CD4-positive, CD25-positive, alpha-beta regulatory T cell (primary cell): ENCODE measurements at regions not wholly inside any gene's neighbourhood (a gene's known extent, or its start where the extent isn't known, plus 50 kb on each side); places are given as distances from the start of the nearest gene placed in this dataset.

Experiments
- ATAC-seq, 2 donors: fragments of 150-1000 bp; cut with Tn5 transposase; one replicate each; pipeline ENCODE4 v1.10.0; 2021; ENCODE audit warnings: low read depth in 2 of 2, moderate number of reproducible peaks in 2 of 2, moderate library complexity in 1 of 2
- DNase-seq, 3 donors: peaks; one replicate each; pipeline versions ENCODE4 v3.0.0 to v3.0.0-alpha.2; 2012 to 2022; ENCODE audit warnings: mixed read lengths in 1 of 3
- H3K27ac ChIP-seq: one replicate; pipeline ENCODE4 v1.7.0; 2013; ENCODE audit warnings: mild to moderate bottlenecking, low read length; ENCODE audit not compliant: insufficient read depth, poor library complexity, severe bottlenecking
- H3K27me3 ChIP-seq: one replicate; pipeline ENCODE4 v1.7.0; 2013; ENCODE audit warnings: low read length; ENCODE audit not compliant: control insufficient read depth, insufficient read depth
- H3K36me3 ChIP-seq: one replicate; pipeline ENCODE4 v1.7.0; 2013; ENCODE audit warnings: mild to moderate bottlenecking, low read length, moderate library complexity; ENCODE audit not compliant: control insufficient read depth, insufficient read depth
- H3K4me1 ChIP-seq: 2 replicates; pipeline ENCODE4 v1.7.0; 2013; ENCODE audit warnings: mild to moderate bottlenecking, low read length; ENCODE audit not compliant: insufficient read depth, control insufficient read depth, poor library complexity, severe bottlenecking
- H3K4me3 ChIP-seq: one replicate; pipeline ENCODE4 v1.7.0; 2013; ENCODE audit warnings: low read depth, mild to moderate bottlenecking, low read length, moderate library complexity
- H3K9me3 ChIP-seq, 2 experiments: 1 replicate in 1 of 2; 2 replicates in 1 of 2; pipeline ENCODE4 v1.7.0; 2013; ENCODE audit warnings: low read length in 2 of 2, mild to moderate bottlenecking in 1 of 2, moderate library complexity in 1 of 2; ENCODE audit not compliant: control insufficient read depth in 2 of 2
- H3K27ac Mint-ChIP-seq, 3 donors: one replicate each; pipeline ENCODE4 v1.8.0; 2020 to 2022; ENCODE audit warnings: mild to moderate bottlenecking in 3 of 3, mixed read lengths in 3 of 3, moderate library complexity in 2 of 3
- H3K27me3 Mint-ChIP-seq: one replicate; pipeline ENCODE4 v1.8.0; 2022; ENCODE audit warnings: mild to moderate bottlenecking, mixed read lengths
- H3K36me3 Mint-ChIP-seq: one replicate; pipeline ENCODE4 v1.8.0; 2020; ENCODE audit warnings: mixed read lengths
- H3K4me1 Mint-ChIP-seq, 4 donors: one replicate each; pipeline ENCODE4 v1.8.0; 2020 to 2022; ENCODE audit warnings: mixed read lengths in 4 of 4, mild to moderate bottlenecking in 1 of 4
- H3K4me3 Mint-ChIP-seq, 4 donors: one replicate each; pipeline ENCODE4 v1.8.0; 2020 to 2022; ENCODE audit warnings: mild to moderate bottlenecking in 4 of 4, mixed read lengths in 4 of 4, moderate library complexity in 3 of 4
- H3K9me3 Mint-ChIP-seq, 7 donors: one replicate each; pipeline ENCODE4 v1.8.0; 2020 to 2022; ENCODE audit warnings: mixed read lengths in 7 of 7, mild to moderate bottlenecking in 3 of 7, moderate library complexity in 2 of 7

GRCh38 chr9:99309141-99309939 is 87.3 kb downstream of the SEC61B start:
- H3K36me3 ChIP-seq = no peaks in the 10 kb centered on the region
- H3K9me3 Mint-ChIP-seq = no peaks in the 10 kb centered on the region
- no peak for DNase-seq
- ATAC-seq = no peak
- H3K27ac ChIP-seq = no peak overlapping the region
- no peaks in the 10 kb centered on the region for H3K9me3 ChIP-seq
- no peaks in the 10 kb centered on the region for H3K4me1 ChIP-seq
- no peaks in the 10 kb centered on the region for H3K4me1 Mint-ChIP-seq
- H3K27me3 Mint-ChIP-seq = peaks cover 37% of the 10 kb centered on the region
- no peak overlapping the region for H3K4me3 Mint-ChIP-seq
- peaks cover 6% of the 10 kb centered on the region for H3K27me3 ChIP-seq
- no peak overlapping the region for H3K27ac Mint-ChIP-seq
- no peaks in the 10 kb centered on the region for H3K36me3 Mint-ChIP-seq
- H3K4me3 ChIP-seq = no peak overlapping the region

GRCh38 chr9:99312736-99313135 is 90.7 kb downstream of the SEC61B start:
- no peaks in the 10 kb centered on the region for H3K4me1 ChIP-seq
- no peaks in the 10 kb centered on the region for H3K36me3 ChIP-seq
- Mint-ChIP-seq H3K9me3 (peaks cover 0 to 1% (median 0%) of the 10 kb centered on the region in 7 donors), H3K4me3 (no peak overlapping the region), H3K27me3 (peaks cover 26% of the 10 kb centered on the region), H3K4me1 (no peaks in the 10 kb centered on the region), H3K36me3 (no peaks in the 10 kb centered on the region), H3K27ac (no peak overlapping the region)
- H3K9me3 ChIP-seq = no peaks in the 10 kb centered on the region
- no peak for DNase-seq
- no peak for ATAC-seq
- H3K4me3 ChIP-seq = no peak overlapping the region
- H3K27ac ChIP-seq = no peak overlapping the region
- H3K27me3 ChIP-seq = peaks cover 6% of the 10 kb centered on the region

- peaks cover 9% of the 10 kb centered on the region for H3K27me3 ChIP-seq
Measured at GRCh38 chr9:99319048-99319447, 97.0 kb downstream of the SEC61B start.

GRCh38 chr9:99322299-99322698 is 100.2 kb downstream of the SEC61B start:
- no peak for DNase-seq
- Mint-ChIP-seq H3K4me1 (no peaks in the 10 kb centered on the region), H3K27ac (no peak overlapping the region), H3K27me3 (peaks cover 31% of the 10 kb centered on the region), H3K9me3 (peaks cover 0 to 4% (median 0%) of the 10 kb centered on the region in 7 donors), H3K36me3 (no peaks in the 10 kb centered on the region), H3K4me3 (no peak overlapping the region)
- H3K36me3 ChIP-seq = no peaks in the 10 kb centered on the region
- H3K27me3 ChIP-seq = peaks cover 11% of the 10 kb centered on the region
- H3K9me3 ChIP-seq = no peaks in the 10 kb centered on the region
- no peak overlapping the region for H3K4me3 ChIP-seq
- no peaks in the 10 kb centered on the region for H3K4me1 ChIP-seq
- ATAC-seq = no peak
- no peak overlapping the region for H3K27ac ChIP-seq

More at GRCh38 chr9:99319048-99319447, 97.0 kb downstream of the SEC61B start:
- no peaks in the 10 kb centered on the region for H3K4me1 ChIP-seq
- DNase-seq = no peak
- no peak overlapping the region for H3K4me3 ChIP-seq
- Mint-ChIP-seq H3K9me3 (peaks cover 0 to 1% (median 0%) of the 10 kb centered on the region in 7 donors), H3K36me3 (no peaks in the 10 kb centered on the region), H3K27me3 (peaks cover 31% of the 10 kb centered on the region), H3K4me3 (no peak overlapping the region), H3K4me1 (no peaks in the 10 kb centered on the region), H3K27ac (no peak overlapping the region)
- no peaks in the 10 kb centered on the region for H3K9me3 ChIP-seq
- no peaks in the 10 kb centered on the region for H3K36me3 ChIP-seq
- no peak for ATAC-seq
- no peak overlapping the region for H3K27ac ChIP-seq

- ATAC-seq (no peak), DNase-seq (no peak)
- Mint-ChIP-seq H3K4me1 (no peaks in the 10 kb centered on the region), H3K9me3 (peaks cover 0 to 4% (median 0%) of the 10 kb centered on the region in 7 donors), H3K27me3 (peaks cover 22% of the 10 kb centered on the region), H3K27ac (no peak overlapping the region), H3K4me3 (no peak overlapping the region), H3K36me3 (no peaks in the 10 kb centered on the region)
- H3K9me3 ChIP-seq = no peaks in the 10 kb centered on the region
- H3K4me1 ChIP-seq = no peaks in the 10 kb centered on the region
- peaks cover 13% of the 10 kb centered on the region for H3K27me3 ChIP-seq
- H3K4me3 ChIP-seq = no peak overlapping the region
- no peaks in the 10 kb centered on the region for H3K36me3 ChIP-seq
- no peak overlapping the region for H3K27ac ChIP-seq
Measured at GRCh38 chr9:99326112-99326916, 104.2 kb downstream of the SEC61B start.

GRCh38 chr9:99326917-99327189 is 104.8 kb downstream of the SEC61B start:
- no peaks in the 10 kb centered on the region for H3K4me1 ChIP-seq
- Mint-ChIP-seq H3K4me1 (no peaks in the 10 kb centered on the region), H3K36me3 (no peaks in the 10 kb centered on the region), H3K4me3 (no peak overlapping the region), H3K27me3 (peaks cover 22% of the 10 kb centered on the region), H3K9me3 (peaks cover 0 to 4% (median 0%) of the 10 kb centered on the region in 7 donors), H3K27ac (no peak overlapping the region)
- H3K27ac ChIP-seq = no peak overlapping the region
- DNase-seq = no peak
- H3K36me3 ChIP-seq = no peaks in the 10 kb centered on the region
- no peak overlapping the region for H3K4me3 ChIP-seq
- peaks cover 11% of the 10 kb centered on the region for H3K27me3 ChIP-seq
- ATAC-seq = no peak
- no peaks in the 10 kb centered on the region for H3K9me3 ChIP-seq

GRCh38 chr9:99327667-99328066 is 105.6 kb downstream of the SEC61B start:
- Mint-ChIP-seq H3K4me3 (no peak overlapping the region), H3K27me3 (peaks cover 18% of the 10 kb centered on the region), H3K4me1 (no peaks in the 10 kb centered on the region), H3K36me3 (no peaks in the 10 kb centered on the region), H3K9me3 (peaks cover 0 to 4% (median 0%) of the 10 kb centered on the region in 7 donors), H3K27ac (no peak overlapping the region)
- no peak overlapping the region for H3K27ac ChIP-seq
- H3K4me1 ChIP-seq = no peaks in the 10 kb centered on the region
- no peaks in the 10 kb centered on the region for H3K36me3 ChIP-seq
- no peak for DNase-seq
- ATAC-seq = no peak
- peaks cover 8% of the 10 kb centered on the region for H3K27me3 ChIP-seq
- no peaks in the 10 kb centered on the region for H3K9me3 ChIP-seq
- H3K4me3 ChIP-seq = no peak overlapping the region
